Ovary (tissue), 3 donors: ENCODE measurements at regions not wholly inside any gene's neighbourhood (a gene's known extent, or its start where the extent isn't known, plus 50 kb on each side); places are given as distances from the start of the nearest gene placed in this dataset.

Experiments used
- CTCF ChIP-seq, 3 donors: fragments of 450-650 bp in 2 of 3; fragments of 200-600 bp in 1 of 3; IDR thresholded peaks; one replicate each; pipeline versions ENCODE4 v1.5.1 to v1.8.0; 2016 to 2022; ENCODE audit warnings: antibody characterized with exemption in 3 of 3, mild to moderate bottlenecking in 1 of 3
- EP300 ChIP-seq: sonication (generic); formaldehyde crosslinking; IDR thresholded peaks from one replicate; pipeline ENCODE4 v1.6.1; 2017; ENCODE audit warnings: antibody characterized with exemption
- POLR2A ChIP-seq: fragments of 450-650 bp; IDR thresholded peaks from one replicate; pipeline ENCODE4 v1.6.1; 2017; ENCODE audit warnings: antibody characterized with exemption, mild to moderate bottlenecking, moderate library complexity
- donor health status: DM: no; HTN: no; CAD: no.

- no peak for TF ChIP-seq POLR2A
- TF ChIP-seq CTCF (IDR thresholded peaks at IDR 0.05) = no peak
- no peak for TF ChIP-seq EP300
These were observed 63.8 kb upstream of the CD83 start for GRCh38 chr6:14053811-14054210.
